GM21381 (cell line): ENCODE measurements at regions not wholly inside any gene's neighbourhood (a gene's known extent, or its start where the extent isn't known, plus 50 kb on each side); places are given as distances from the start of the nearest gene placed in this dataset.
"Not testable (repeated sequence)": the region's sequence is repeated elsewhere in the genome, so short reads cannot be mapped to it uniquely, and the experiment has no call there.

Experiments used
- ATAC-seq: cut with Tn5 transposase; IDR thresholded peaks from one replicate; pipeline ENCODE4 v1.9.1; 2021; ENCODE audit warnings: mild to moderate bottlenecking, moderate library complexity; ENCODE audit not compliant: unreplicated experiment

- no peak for ATAC-seq
Measured at GRCh38 chr4:117893207-117893606, 141.1 kb upstream of the NDST3 start.

- no peak for ATAC-seq
Measured at GRCh38 chr4:117898496-117898895, 135.8 kb upstream of the NDST3 start.

- ATAC-seq: no peak
Measured at GRCh38 chr4:117900832-117901231, 133.5 kb upstream of the NDST3 start.

GRCh38 chr4:117907646-117908045, 126.6 kb upstream of the NDST3 start:
- no peak for ATAC-seq

GRCh38 chr4:117908306-117909207, 125.7 kb upstream of the NDST3 start:
- no peak for ATAC-seq

GRCh38 chr4:117916728-117917127, 117.6 kb upstream of the NDST3 start:
- no peak for ATAC-seq

GRCh38 chr4:117922311-117922710, 112.0 kb upstream of the NDST3 start:
- ATAC-seq: not testable (repeated sequence)

GRCh38 chr4:117927823-117928222, 106.5 kb upstream of the NDST3 start:
- not testable (repeated sequence) for ATAC-seq

GRCh38 chr4:117941611-117942010, 92.7 kb upstream of the NDST3 start:
- ATAC-seq: no peak

GRCh38 chr4:117949621-117950020, 84.7 kb upstream of the NDST3 start:
- no peak for ATAC-seq

- ATAC-seq: no peak
Measured at GRCh38 chr4:117957571-117957970, 76.7 kb upstream of the NDST3 start.

- ATAC-seq: no peak
Measured at GRCh38 chr4:117965622-117966021, 68.7 kb upstream of the NDST3 start.

- ATAC-seq: no peak
Measured at GRCh38 chr4:117968606-117969005, 65.7 kb upstream of the NDST3 start.

- no peak for ATAC-seq
Measured at GRCh38 chr4:117971403-117971802, 62.9 kb upstream of the NDST3 start.

- ATAC-seq: no peak
Measured at GRCh38 chr4:117983541-117984365, 50.5 kb upstream of the NDST3 start.

- no peak for ATAC-seq
Measured at GRCh38 chr4:117984366-117984680, 50.0 kb upstream of the NDST3 start.
